Activated CD8-positive, alpha-beta memory T cell treated with anti-CD3 and anti-CD28 coated beads for 4 hours (primary cell): ENCODE measurements at regions not wholly inside any gene's neighbourhood (a gene's known extent, or its start where the extent isn't known, plus 50 kb on each side); places are given as distances from the start of the nearest gene placed in this dataset.
"Not testable (repeated sequence)": the region's sequence is repeated elsewhere in the genome, so short reads cannot be mapped to it uniquely, and the experiment has no call there.

ENCODE experiments used
- DNase-seq, 2 donors: peaks; one replicate each; pipeline ENCODE4 v3.0.0-alpha.2; 2020; ENCODE audit warnings: low read depth in 2 of 2

DNA sequence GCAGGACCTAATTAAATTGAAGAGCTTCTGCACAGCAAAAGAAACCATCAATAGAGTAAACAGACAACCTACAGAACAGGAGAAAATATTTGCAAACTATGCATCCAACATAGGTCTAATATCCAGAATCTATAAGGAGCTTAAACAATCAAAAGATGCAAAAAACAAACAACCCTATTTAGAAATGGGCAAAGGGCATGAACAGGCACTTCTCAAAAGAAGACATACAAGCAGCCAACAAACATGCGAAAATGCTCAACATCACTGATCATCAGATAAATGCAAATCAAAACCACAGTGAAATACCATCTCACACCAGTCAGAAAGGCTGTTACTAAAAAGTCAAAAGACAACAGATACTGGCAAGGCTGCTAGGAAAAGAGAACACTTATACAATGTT, 189.2 kb downstream of the CYP26B1 start:
- not testable (repeated sequence) for DNase-seq

DNA sequence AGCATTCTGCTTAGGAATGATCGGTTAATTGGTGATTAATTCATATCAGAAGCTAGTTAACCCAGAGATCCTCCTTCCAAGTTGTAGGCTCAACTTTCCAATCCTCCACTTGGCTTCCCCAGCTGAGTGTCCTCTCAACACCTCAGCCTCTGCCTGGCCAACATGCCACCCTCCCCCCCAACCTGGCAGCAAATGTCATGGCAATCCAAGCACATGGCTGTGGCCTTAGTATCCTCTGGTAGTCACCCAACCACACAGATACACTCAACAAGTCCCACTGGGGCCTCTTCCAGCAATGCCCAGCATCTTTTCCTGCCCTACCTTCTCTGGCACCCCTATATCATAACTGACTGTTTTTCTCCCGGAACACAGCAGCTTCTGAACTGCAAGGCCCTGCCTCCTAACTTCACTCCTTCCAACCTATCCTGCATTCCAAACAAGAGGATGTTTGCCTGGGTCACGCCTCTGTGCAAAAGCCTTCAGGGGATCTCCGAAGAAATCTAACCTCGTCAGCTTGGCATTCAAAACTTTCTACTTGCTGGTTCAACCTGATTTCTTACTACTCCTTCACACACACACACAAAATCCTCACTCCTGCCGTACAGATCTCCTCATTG, 195.0 kb downstream of the CYP26B1 start:
- DNase-seq = no peak

DNA sequence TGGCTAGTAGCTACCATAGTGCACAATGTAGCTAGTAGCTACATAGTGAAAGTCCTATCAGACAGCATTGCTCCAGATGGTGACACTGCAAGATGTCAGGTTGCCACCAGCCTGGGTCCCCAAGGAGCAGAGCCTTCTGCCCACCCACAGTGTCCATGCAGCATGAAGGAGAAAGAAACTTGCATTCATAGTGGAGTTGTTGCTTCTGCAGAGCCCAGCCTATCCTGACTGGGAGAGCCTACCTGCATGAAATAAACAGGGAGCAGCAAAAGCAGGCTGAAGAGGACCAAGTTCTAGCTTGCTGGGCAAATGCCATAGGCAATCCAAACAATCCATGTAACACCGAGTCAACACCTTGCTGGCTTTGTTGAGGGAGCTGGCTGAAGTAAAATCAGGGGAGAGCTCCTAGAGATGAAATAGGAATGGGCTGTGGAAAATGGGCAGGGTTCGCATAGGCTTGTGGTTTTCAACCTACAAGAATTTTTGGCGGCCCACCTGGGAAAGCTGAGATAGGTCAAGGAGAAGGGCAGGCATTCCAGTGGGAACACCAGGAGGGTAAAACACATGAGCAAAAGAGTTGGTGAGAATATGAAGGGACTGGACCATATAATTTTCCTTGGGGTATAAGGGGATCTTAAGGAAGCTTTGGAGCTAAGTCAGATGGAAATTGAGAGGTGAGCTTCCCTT, 195.8 kb downstream of the CYP26B1 start:
- DNase-seq = no peak

DNA sequence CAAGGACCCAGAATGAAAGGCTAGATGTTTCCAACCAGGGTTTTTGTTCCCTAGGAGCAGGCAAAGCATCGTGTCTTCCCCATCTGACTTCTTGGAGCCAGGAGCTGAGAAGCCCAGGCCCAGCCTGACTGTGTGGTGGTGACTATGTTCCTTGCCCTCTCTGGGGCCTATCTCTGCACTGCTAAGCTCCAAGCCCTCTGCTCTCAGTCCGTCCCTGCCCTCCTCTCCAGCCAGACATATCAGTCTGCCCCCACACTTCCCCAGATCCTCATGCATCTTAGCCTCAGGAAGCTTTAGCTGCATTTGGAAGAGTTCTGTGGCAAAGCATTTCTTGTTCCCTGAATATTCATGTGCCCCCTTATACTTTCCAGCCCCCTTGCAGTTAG, 196.6 kb downstream of the CYP26B1 start:
- DNase-seq = no peak

GRCh38 chr2:71950256-71951082, 197.2 kb downstream of the CYP26B1 start:
- no peak for DNase-seq

GRCh38 chr2:71949537-71949798, 198.2 kb downstream of the CYP26B1 start:
- no peak for DNase-seq

GRCh38 chr2:71948781-71949536, 198.7 kb downstream of the CYP26B1 start:
- DNase-seq = no peak

GRCh38 chr2:71947809-71948208, 199.9 kb downstream of the CYP26B1 start:
- no peak for DNase-seq

GRCh38 chr2:71945603-71945959, 202.1 kb downstream of the CYP26B1 start:
- no peak for DNase-seq

DNA sequence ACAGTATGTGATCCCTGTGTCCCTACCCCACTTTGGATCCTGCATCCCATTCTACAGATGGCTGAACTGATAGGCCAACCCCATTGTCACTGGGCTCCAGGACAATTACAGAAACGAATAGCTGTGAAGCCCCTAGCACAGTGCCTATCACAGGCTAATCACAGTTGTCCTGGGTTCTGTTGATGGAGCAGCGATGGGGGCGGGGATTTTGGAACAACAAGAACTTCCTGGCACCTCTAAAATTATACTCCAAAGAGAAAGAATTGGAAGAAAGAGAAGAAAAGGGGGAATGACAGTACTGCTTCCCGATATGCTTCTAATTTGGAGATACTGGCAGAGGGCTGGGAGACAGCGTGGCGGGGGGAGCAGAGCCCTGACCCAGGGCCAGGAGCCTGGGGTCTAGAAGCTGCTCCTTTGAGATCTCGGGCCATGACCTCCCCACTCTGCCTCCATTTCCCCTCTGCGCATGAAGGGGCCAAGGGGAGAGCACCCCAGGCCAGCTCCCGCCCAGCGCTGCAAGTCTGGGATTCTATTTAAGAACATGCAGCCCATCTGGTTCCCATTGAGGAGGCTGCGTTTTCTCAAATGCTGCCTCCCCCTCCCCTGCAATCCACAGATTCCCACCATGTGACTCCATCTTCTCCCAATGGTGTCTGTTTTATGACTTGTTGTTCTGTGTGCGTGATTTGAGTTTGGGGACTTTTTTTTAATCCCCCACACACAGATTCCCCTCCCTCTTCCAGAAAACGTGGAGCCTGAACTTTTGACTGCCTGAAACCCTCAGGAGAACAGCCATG, 202.7 kb downstream of the CYP26B1 start:
- DNase-seq = no peak

DNA sequence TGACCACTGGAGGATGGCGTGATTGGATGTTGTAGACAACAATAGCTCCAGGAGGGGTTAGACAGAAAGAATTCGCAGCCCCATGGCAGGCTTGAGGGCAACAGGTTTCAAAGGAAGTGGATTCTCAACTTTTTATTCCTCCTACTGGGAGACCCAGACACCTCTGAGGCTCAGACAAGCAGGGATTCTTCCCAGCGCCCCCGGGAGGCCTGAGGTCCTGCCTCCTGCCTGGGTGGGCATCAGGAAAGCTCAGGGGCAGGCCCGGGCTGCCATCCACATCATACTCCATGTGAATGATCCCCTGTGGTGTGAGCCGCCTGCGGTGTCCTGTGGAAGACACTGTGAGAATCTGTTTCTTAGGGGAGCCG, 203.5 kb downstream of the CYP26B1 start:
- no peak for DNase-seq

- DNase-seq = no peak
Observed at GRCh38 chr2:71943238-71944182, 204.2 kb downstream of the CYP26B1 start.

DNA sequence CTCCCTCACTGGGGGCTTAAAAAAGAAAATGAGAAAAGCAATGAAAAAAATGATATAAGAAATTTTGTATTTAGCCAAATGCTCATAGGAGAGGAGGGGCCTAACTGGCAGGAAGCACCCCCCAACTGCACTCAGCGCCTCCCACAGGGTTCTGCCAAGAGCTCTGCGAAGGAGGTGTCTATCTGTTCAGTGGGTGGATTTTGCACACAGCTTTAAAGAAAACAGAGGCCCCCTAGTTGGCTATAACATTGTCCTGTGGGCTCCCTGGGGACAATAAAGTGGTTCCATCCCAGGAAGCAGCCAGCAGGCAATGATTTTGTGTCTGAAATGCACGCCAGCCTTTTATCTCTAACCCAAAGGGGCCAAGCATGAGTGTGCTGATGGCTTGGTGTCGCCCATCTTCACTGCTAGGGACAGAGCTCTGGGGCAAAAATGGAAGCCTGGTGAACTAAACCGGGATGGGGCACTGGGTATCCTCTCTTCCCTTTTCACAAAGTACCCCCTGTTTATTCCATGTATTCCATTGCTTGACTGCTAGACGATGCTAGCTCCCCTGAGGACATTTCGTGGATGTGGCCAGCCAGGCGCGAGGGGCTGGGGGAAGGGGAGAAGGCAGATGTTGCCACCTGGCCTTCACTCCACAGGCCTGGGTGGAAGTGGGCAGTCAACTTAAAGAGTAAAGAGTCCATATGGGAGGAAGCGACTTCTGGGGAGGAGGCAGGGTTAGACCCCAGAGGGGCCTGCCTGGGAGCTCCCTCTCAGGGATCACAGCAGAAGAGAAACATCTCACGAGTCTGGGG, 205.7 kb downstream of the CYP26B1 start:
- no peak for DNase-seq

DNA sequence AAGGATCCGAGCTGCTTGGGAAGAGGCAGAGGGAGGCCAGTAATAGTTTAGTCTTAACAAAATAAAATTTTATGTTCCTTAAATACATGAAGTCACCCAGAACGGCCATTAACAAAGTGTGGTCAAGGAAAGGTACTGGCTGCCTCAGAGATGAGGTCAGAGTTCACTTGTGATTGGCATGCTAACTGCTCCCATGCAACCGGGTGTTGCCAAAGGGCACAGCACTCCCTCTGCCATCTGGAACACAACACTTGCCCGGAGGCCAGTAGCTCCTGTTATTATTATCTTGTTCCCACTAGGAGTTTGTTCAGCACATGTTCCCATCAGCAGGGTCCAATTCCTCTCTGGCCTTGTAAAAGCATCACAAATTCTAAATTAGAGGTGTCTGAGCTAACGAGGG, 207.0 kb downstream of the CYP26B1 start:
- no peak for DNase-seq

GRCh38 chr2:71939588-71940535, 207.8 kb downstream of the CYP26B1 start:
- no peak for DNase-seq

DNA sequence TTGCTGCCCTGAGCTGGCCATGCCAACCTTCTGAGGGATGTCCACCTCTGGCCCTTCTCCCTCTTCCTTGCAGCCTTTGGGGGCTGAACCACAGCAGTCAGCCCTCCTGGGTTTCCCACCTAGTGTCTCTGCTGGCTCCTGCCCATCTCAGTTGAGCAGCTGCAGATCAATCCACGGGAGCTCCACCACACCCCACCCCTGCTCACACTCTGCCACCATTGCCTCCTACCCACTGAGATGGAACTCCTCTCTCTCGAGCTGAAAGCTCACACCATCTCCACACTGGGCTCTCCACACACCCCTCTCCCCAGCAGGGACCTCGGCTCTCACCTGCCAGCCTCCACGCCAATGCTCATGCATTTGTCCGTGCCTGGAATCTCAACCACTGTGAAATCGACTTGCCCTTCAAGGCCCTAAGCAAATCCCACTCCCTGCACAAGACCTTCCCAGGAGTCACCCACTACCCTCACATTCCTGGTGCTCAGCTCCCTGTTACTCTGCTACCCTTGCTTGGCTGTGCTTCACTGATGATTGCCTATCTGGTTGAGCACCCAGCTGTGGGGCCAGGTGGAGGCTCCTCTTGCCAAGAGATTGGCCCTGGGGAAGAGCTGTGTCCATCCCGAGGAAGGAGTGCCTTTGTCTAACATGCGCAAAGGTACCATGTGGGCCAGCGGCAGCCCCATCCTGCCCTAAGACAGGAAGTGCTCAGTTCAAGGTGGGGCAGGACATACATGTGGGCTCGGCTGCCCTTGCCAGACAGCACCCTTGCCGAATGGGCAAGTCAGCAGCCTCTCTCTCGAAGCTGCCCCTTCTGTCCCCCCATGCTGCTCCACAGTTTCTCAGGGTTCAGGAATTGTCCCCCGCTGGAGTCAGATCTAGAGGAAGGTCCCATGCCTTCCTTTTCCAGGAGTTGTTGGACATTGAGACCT, 208.7 kb downstream of the CYP26B1 start:
- no peak for DNase-seq

DNA sequence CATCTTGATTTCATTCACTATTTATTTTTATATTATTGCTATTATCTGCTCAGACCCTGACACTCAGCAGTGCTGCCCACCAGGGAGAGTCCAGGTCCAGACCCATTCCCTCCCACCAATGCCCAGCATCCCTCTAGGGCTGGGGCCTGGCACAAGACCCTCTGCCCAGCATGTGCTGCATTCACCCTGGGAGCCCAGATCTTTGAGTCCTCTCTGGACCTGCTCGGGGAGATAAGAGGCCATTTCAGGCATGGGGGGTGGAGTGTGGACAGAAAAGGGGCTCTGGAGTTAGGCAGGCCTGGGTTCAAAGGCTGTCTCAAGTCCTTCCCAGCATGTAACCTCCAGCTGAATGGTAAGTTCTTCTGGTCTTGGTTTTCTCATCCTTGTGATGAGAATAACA, 209.6 kb downstream of the CYP26B1 start:
- no peak for DNase-seq

- DNase-seq = no peak
Observed at GRCh38 chr2:71937396-71937795, 210.3 kb downstream of the CYP26B1 start.
